Renal cortex interstitium (tissue), 11 donors: ENCODE measurements at regions not wholly inside any gene's neighbourhood (a gene's known extent, or its start where the extent isn't known, plus 50 kb on each side); places are given as distances from the start of the nearest gene placed in this dataset.
A peak's percentile ranks its signal among the peaks of the same experiment; 100 is the strongest.
"Not testable (repeated sequence)": the region's sequence is repeated elsewhere in the genome, so short reads cannot be mapped to it uniquely, and the experiment has no call there.

Experiments used
- DNase-seq, 11 donors: peaks; one replicate each; pipeline ENCODE4 v3.0.0-alpha.2; 2013; ENCODE audit warnings: low read depth in 9 of 11, low spot score in 4 of 11; ENCODE audit errors: extremely low read depth in 1 of 11

GRCh38 chr1:229710746-229711145, 84.7 kb downstream of the URB2 start:
- no peak for DNase-seq

GRCh38 chr1:229714306-229714705, 88.3 kb downstream of the URB2 start:
- DNase-seq: no peak

GRCh38 chr1:229714964-229715603, 89.0 kb downstream of the URB2 start:
- DNase-seq: no peak

- peak in 2 of 11 donors; percentile 30 to 39 for DNase-seq
Observed at GRCh38 chr1:229716069-229716468, 90.0 kb downstream of the URB2 start.

GRCh38 chr1:229716704-229717103, 90.7 kb downstream of the URB2 start:
- DNase-seq: no peak

- no peak for DNase-seq
Observed at GRCh38 chr1:229717786-229718576, 91.9 kb downstream of the URB2 start.

- no peak for DNase-seq
Observed at GRCh38 chr1:229726061-229726460, 100.0 kb downstream of the URB2 start.

- DNase-seq: no peak
Observed at GRCh38 chr1:229729916-229730315, 103.9 kb downstream of the URB2 start.

- no peak for DNase-seq
Observed at GRCh38 chr1:229730573-229730972, 104.5 kb downstream of the URB2 start.

- DNase-seq: no peak
Observed at GRCh38 chr1:229732061-229732460, 106.0 kb downstream of the URB2 start.

GRCh38 chr1:229736376-229736775, 110.3 kb downstream of the URB2 start:
- DNase-seq: no peak

GRCh38 chr1:229742614-229743013, 116.6 kb downstream of the URB2 start:
- not testable (repeated sequence) for DNase-seq

GRCh38 chr1:229749992-229750391, 123.9 kb downstream of the URB2 start:
- DNase-seq: no peak

GRCh38 chr1:229751610-229752009, 125.6 kb downstream of the URB2 start:
- DNase-seq: no peak

GRCh38 chr1:229752679-229753078, 126.6 kb downstream of the URB2 start:
- no peak for DNase-seq

- no peak for DNase-seq
Observed at GRCh38 chr1:229753764-229754551, 127.9 kb downstream of the URB2 start.

- no peak for DNase-seq
Observed at GRCh38 chr1:229756666-229757065, 130.6 kb downstream of the URB2 start.

- DNase-seq: no peak
Observed at GRCh38 chr1:229757226-229757625, 131.2 kb downstream of the URB2 start.

- DNase-seq: no peak
Observed at GRCh38 chr1:229758101-229759036, 132.3 kb downstream of the URB2 start.
